HEK293 (cell line): ENCODE measurements at regions not wholly inside any gene's neighbourhood (a gene's known extent, or its start where the extent isn't known, plus 50 kb on each side); places are given as distances from the start of the nearest gene placed in this dataset.

ENCODE experiments used
- CTCF ChIA-PET: fragments of 350-600 bp; formaldehyde crosslinking; extraction: SDS; loops from one replicate; lab custom pipeline; 2021; ENCODE audit warnings: antibody characterized with exemption; lab: Yijun Ruan, JAX
- POLR2A ChIA-PET: fragments of 300-600 bp; formaldehyde crosslinking; extraction: SDS; loops from one replicate; lab custom pipeline; 2020; ENCODE audit warnings: antibody characterized with exemption, inconsistent platforms; lab: Yijun Ruan, JAX
- H3K27ac ChIP-seq: fragments of 200-500 bp; sonication (Bioruptor generic); 2 replicates; pipeline ENCODE4 v1.5.1; 2014; ENCODE audit warnings: low read depth, low read length, control low read depth, inconsistent platforms; ENCODE audit errors: extremely low read depth
- H3K36me3 ChIP-seq, 2 experiments: fragments of 200-500 bp in 1 of 2; sonication (Bioruptor generic) in 1 of 2; 1 replicate in 1 of 2; 2 replicates in 1 of 2; pipeline ENCODE4 v1.5.1; 2014 to 2017; ENCODE audit warnings: inconsistent platforms in 2 of 2, low read length in 2 of 2; ENCODE audit not compliant: control insufficient read depth in 2 of 2, insufficient read depth in 1 of 2
- H3K4me1 ChIP-seq: fragments of 200-500 bp; sonication (Bioruptor generic); 2 replicates; pipeline ENCODE4 v1.5.1; 2014; ENCODE audit warnings: mild to moderate bottlenecking, low read length, inconsistent platforms; ENCODE audit not compliant: control insufficient read depth, insufficient read depth
- H3K4me3 ChIP-seq: 2 replicates; pipeline ENCODE4 v1.5.1; 2011; ENCODE audit warnings: low read depth, mild to moderate bottlenecking, control low read depth, low read length, moderate library complexity
- H3K9me3 ChIP-seq: fragments of 200-500 bp; sonication (Bioruptor generic); 2 replicates; pipeline ENCODE4 v1.5.1; 2014; ENCODE audit warnings: low read depth, low read length, inconsistent platforms; ENCODE audit not compliant: control insufficient read depth, insufficient read depth
- CTCF ChIP-seq: fragments of 450-650 bp; formaldehyde crosslinking; IDR thresholded peaks from 2 replicates; pipeline ENCODE4 v1.5.1; 2016; ENCODE audit warnings: missing biosample characterization, missing genetic modification characterization
- KLF7 ChIP-seq: fragments of 450-650 bp; formaldehyde crosslinking; IDR thresholded peaks from 2 replicates; pipeline ENCODE4 v1.5.1; 2016; ENCODE audit warnings: missing biosample characterization, missing genetic modification characterization, borderline replicate concordance
- PBX3 ChIP-seq: sonication (generic); formaldehyde crosslinking; IDR thresholded peaks from 2 replicates; pipeline ENCODE4 v1.8.1; 2022; ENCODE audit warnings: mild to moderate bottlenecking, moderate library complexity, missing genetic modification reagents
- PRDM10 ChIP-seq: fragments of 450-650 bp; formaldehyde crosslinking; IDR thresholded peaks from 2 replicates; pipeline ENCODE4 v1.5.1; 2016; ENCODE audit warnings: missing biosample characterization, missing genetic modification characterization
- SCRT1 ChIP-seq: fragments of 450-650 bp; formaldehyde crosslinking; IDR thresholded peaks from 2 replicates; pipeline ENCODE4 v1.5.1; 2016; ENCODE audit warnings: missing biosample characterization, missing genetic modification characterization, borderline replicate concordance
- ZNF221 ChIP-seq: fragments of 450-650 bp; formaldehyde crosslinking; IDR thresholded peaks from 2 replicates; pipeline ENCODE4 v1.5.1; 2017; ENCODE audit warnings: missing biosample characterization, missing genetic modification characterization, borderline replicate concordance
- ZNF223 ChIP-seq: fragments of 450-650 bp; formaldehyde crosslinking; IDR thresholded peaks from 2 replicates; pipeline ENCODE4 v1.5.1; 2016; ENCODE audit warnings: missing biosample characterization, missing genetic modification characterization
- ZNF280C ChIP-seq: fragments of 450-650 bp; formaldehyde crosslinking; IDR thresholded peaks from 2 replicates; pipeline ENCODE4 v1.5.1; 2016; ENCODE audit warnings: missing biosample characterization, missing genetic modification characterization
- ZNF354C ChIP-seq: fragments of 450-650 bp; formaldehyde crosslinking; IDR thresholded peaks from 2 replicates; pipeline ENCODE4 v1.5.1; 2016; ENCODE audit warnings: missing biosample characterization, missing genetic modification characterization, low read depth, borderline replicate concordance
- ZNF362 ChIP-seq: fragments of 450-650 bp; formaldehyde crosslinking; IDR thresholded peaks from 2 replicates; pipeline ENCODE4 v1.5.1; 2016; ENCODE audit warnings: missing biosample characterization, missing genetic modification characterization
- ZNF398 ChIP-seq: fragments of 450-650 bp; formaldehyde crosslinking; IDR thresholded peaks from 2 replicates; pipeline ENCODE4 v1.5.1; 2017; ENCODE audit warnings: missing biosample characterization, missing genetic modification characterization
- ZNF488 ChIP-seq: fragments of 450-650 bp; formaldehyde crosslinking; IDR thresholded peaks from 2 replicates; pipeline ENCODE4 v1.5.1; 2016; ENCODE audit warnings: missing biosample characterization, missing genetic modification characterization
- ZNF560 ChIP-seq: fragments of 450-650 bp; formaldehyde crosslinking; IDR thresholded peaks from 2 replicates; pipeline ENCODE4 v1.5.1; 2017; ENCODE audit warnings: missing biosample characterization, missing genetic modification characterization, borderline replicate concordance
- ZNF654 ChIP-seq: fragments of 450-650 bp; formaldehyde crosslinking; IDR thresholded peaks from 2 replicates; pipeline ENCODE4 v1.5.1; 2016; ENCODE audit warnings: low read depth, missing biosample characterization, missing genetic modification characterization
- ZNF660 ChIP-seq: fragments of 450-650 bp; IDR thresholded peaks from 2 replicates; pipeline ENCODE4 v1.5.1; 2018; ENCODE audit warnings: missing biosample characterization, mild to moderate bottlenecking, missing genetic modification characterization
- ZNF704 ChIP-seq: fragments of 450-650 bp; formaldehyde crosslinking; IDR thresholded peaks from 2 replicates; pipeline ENCODE4 v1.5.1; 2016; ENCODE audit warnings: missing biosample characterization, missing genetic modification characterization
- TF ChIP-seq, protein P1 (sequence below): fragments of 450-650 bp; formaldehyde crosslinking; optimal IDR thresholded peaks from 2 replicates; pipeline ENCODE3; 2016; ENCODE audit warnings: missing biosample characterization, mild to moderate bottlenecking, missing genetic modification characterization
- TF ChIP-seq, protein P2 (sequence below): fragments of 450-650 bp; formaldehyde crosslinking; IDR thresholded peaks from 2 replicates; pipeline ENCODE4 v1.5.1; 2016; ENCODE audit warnings: missing biosample characterization, missing genetic modification characterization

DNA sequence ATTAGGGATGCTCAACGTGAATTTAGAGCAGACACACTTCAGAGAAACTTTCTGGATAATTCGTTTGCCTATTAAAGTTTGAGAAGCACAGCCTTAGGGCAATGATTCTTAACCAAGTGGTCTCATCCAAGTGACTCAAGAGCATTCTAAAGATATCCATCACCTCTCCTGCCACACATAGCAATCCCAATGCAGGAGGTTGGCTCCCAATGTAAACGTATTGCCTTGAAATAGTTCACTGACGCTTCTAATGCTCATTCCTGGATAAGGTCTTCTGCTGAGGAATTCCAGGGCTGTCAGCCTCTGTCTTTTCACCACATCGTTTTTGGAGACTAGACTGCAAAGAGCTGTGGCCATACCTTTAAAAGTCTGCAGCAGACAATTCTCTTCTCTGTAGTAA lies 279.8 kb upstream of the DACH1 start:
- Histone ChIP-seq H3K27ac (no peak overlapping the region), H3K4me3 (no peak overlapping the region), H3K4me1 (no peaks in the 10 kb centered on the region), H3K36me3 (no peaks in the 10 kb centered on the region), H3K9me3 (no peaks in the 10 kb centered on the region)
- ChIA-PET CTCF (no interaction called here), POLR2A (no interaction called here)
- TF ChIP-seq ZNF221 (tag by site-specific recombination) (no peak), ZNF660 (tag by site-specific recombination) (no peak), SCRT1 (tag by site-specific recombination) (no peak), ZNF280C (no peak), ZNF354C (tag by site-specific recombination) (no peak), ZNF398 (no peak), ZNF223 (tag by site-specific recombination) (no peak), ZNF704 (tag by site-specific recombination) (no peak), KLF7 (tag by site-specific recombination) (no peak), ZNF560 (tag by site-specific recombination) (no peak), ZNF362 (tag by site-specific recombination) (no peak), CTCF (tag by site-specific recombination) (no peak), PRDM10 (no peak), PBX3 (no peak), ZNF654 (no peak), ZNF488 (tag by site-specific recombination) (no peak)
- TF ChIP-seq, protein P1, sequence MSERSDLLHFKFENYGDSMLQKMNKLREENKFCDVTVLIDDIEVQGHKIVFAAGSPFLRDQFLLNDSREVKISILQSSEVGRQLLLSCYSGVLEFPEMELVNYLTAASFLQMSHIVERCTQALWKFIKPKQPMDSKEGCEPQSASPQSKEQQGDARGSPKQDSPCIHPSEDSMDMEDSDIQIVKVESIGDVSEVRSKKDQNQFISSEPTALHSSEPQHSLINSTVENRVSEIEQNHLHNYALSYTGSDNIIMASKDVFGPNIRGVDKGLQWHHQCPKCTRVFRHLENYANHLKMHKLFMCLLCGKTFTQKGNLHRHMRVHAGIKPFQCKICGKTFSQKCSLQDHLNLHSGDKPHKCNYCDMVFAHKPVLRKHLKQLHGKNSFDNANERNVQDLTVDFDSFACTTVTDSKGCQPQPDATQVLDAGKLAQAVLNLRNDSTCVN = no peak
- TF ChIP-seq, protein P2, sequence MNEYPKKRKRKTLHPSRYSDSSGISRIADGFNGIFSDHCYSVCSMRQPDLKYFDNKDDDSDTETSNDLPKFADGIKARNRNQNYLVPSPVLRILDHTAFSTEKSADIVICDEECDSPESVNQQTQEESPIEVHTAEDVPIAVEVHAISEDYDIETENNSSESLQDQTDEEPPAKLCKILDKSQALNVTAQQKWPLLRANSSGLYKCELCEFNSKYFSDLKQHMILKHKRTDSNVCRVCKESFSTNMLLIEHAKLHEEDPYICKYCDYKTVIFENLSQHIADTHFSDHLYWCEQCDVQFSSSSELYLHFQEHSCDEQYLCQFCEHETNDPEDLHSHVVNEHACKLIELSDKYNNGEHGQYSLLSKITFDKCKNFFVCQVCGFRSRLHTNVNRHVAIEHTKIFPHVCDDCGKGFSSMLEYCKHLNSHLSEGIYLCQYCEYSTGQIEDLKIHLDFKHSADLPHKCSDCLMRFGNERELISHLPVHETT (tag by site-specific recombination) = no peak
